ENCODE measurements at regions not wholly inside any gene's neighbourhood (a gene's known extent, or its start where the extent isn't known, plus 50 kb on each side); places are given as distances from the start of the nearest gene placed in this dataset.

DNA sequence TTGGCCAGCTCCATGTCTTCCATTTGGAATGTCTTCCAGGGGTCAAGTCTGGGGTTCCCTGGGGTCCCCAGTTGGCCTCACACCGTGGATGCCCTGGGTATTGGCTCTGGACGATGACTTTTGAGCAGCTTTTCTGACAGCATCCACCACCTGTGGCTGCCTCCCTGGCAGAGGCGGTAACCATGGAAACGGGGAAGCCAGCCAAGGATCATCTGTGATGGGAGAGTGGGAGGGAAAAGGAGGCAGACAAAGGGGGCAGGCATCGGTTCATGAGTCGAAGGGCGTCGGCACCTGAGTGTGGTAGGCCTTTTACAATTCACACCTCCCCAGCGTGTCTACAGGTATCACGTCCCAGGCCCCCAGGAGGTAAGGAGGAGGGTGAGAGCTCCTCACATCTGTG lies 152.2 kb downstream of the ASMT start:
- Histone ChIP-seq H4K20me1 (ENCODE audit: insufficient read depth) (no peaks in the 10 kb centered on the region), H3K4me1 (ENCODE audit: low read depth, poor library complexity, severe bottlenecking) (peaks cover 4% of the 10 kb centered on the region), H3K79me2 (ENCODE audit: insufficient read depth, low read depth) (no peaks in the 10 kb centered on the region), H3K36me3 (ENCODE audit: insufficient read depth) (no peaks in the 10 kb centered on the region), H3K4me2 (no peak overlapping the region), H3K27ac (no peak overlapping the region), H3K9ac (no peak overlapping the region), H2AFZ (ENCODE audit: low read depth) (no peak overlapping the region), H3K4me3 (IDR thresholded peaks at IDR 0.05; ENCODE audit: insufficient read depth, low read depth, low read length) (no peak overlapping the region), H3K27me3 (ENCODE audit: insufficient read depth, low read depth) (no peaks in the 10 kb centered on the region)
- TF ChIP-seq, protein P1, sequence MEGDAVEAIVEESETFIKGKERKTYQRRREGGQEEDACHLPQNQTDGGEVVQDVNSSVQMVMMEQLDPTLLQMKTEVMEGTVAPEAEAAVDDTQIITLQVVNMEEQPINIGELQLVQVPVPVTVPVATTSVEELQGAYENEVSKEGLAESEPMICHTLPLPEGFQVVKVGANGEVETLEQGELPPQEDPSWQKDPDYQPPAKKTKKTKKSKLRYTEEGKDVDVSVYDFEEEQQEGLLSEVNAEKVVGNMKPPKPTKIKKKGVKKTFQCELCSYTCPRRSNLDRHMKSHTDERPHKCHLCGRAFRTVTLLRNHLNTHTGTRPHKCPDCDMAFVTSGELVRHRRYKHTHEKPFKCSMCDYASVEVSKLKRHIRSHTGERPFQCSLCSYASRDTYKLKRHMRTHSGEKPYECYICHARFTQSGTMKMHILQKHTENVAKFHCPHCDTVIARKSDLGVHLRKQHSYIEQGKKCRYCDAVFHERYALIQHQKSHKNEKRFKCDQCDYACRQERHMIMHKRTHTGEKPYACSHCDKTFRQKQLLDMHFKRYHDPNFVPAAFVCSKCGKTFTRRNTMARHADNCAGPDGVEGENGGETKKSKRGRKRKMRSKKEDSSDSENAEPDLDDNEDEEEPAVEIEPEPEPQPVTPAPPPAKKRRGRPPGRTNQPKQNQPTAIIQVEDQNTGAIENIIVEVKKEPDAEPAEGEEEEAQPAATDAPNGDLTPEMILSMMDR (conservative IDR thresholded peaks at IDR 0.05; ENCODE audit: low read depth, low read length), result no peak

DNA sequence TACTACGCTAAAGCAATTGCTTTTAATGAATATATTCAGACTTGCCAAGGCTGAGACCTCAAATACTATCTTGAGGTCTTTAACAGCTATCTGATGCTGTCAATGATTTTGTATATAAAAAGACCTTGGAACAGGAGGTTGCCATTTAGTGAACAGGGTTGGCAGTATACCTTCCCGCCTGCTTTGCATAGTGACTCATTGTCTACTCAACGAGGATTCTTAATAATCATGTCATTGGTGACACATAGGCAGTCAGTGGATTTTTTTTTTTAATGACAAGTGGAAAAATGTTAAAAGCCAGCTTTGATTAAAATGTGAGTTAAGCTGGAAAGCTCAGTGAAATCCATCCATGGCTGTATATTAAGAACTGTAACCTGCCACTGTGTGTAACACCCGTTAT lies 164.0 kb downstream of the ASMT start:
- Histone ChIP-seq H3K27ac (no peak overlapping the region), H3K79me2 (ENCODE audit: insufficient read depth, low read depth) (no peaks in the 10 kb centered on the region), H3K4me1 (ENCODE audit: low read depth, poor library complexity, severe bottlenecking) (no peaks in the 10 kb centered on the region), H2AFZ (ENCODE audit: low read depth) (no peak overlapping the region), H3K9ac (no peak overlapping the region), H3K4me2 (no peak overlapping the region), H4K20me1 (ENCODE audit: insufficient read depth) (no peaks in the 10 kb centered on the region), H3K36me3 (ENCODE audit: insufficient read depth) (no peaks in the 10 kb centered on the region), H3K27me3 (ENCODE audit: insufficient read depth, low read depth) (no peaks in the 10 kb centered on the region), H3K4me3 (IDR thresholded peaks at IDR 0.05; ENCODE audit: insufficient read depth, low read depth, low read length) (no peak overlapping the region)
- TF ChIP-seq, protein P1 (conservative IDR thresholded peaks at IDR 0.05; ENCODE audit: low read depth, low read length), result no peak

DNA sequence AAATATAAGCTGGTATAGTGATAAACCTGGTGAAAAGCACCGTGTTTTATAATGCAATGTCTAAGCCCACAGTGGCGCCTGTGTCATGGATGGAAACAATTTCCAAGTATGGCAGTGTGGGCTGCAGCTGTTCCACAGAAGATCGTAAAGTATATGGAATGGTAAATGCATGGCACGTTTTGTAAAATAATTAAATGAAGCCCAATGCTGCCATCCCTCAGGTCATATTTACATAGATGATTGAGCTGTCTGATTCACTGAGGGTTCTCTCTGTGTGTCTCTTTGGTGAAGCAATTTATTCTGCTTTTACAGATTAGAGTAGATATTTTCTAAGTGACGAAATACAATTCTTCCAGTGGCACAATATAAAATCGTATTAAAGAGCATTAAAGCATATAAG lies 164.8 kb downstream of the ASMT start:
- TF ChIP-seq, protein P1 (conservative IDR thresholded peaks at IDR 0.05; ENCODE audit: low read depth, low read length), result no peak
- H3K27ac ChIP-seq, result no peak overlapping the region
- H3K79me2 ChIP-seq (ENCODE audit: insufficient read depth, low read depth), result no peaks in the 10 kb centered on the region
- no peaks in the 10 kb centered on the region for H4K20me1 ChIP-seq (ENCODE audit: insufficient read depth)
- no peak overlapping the region for H2AFZ ChIP-seq (ENCODE audit: low read depth)
- no peak overlapping the region for H3K4me2 ChIP-seq
- no peak overlapping the region for H3K4me3 ChIP-seq (IDR thresholded peaks at IDR 0.05; ENCODE audit: insufficient read depth, low read depth, low read length)
- no peaks in the 10 kb centered on the region for H3K4me1 ChIP-seq (ENCODE audit: low read depth, poor library complexity, severe bottlenecking)
- no peaks in the 10 kb centered on the region for H3K36me3 ChIP-seq (ENCODE audit: insufficient read depth)
- no peaks in the 10 kb centered on the region for H3K27me3 ChIP-seq (ENCODE audit: insufficient read depth, low read depth)
- no peak overlapping the region for H3K9ac ChIP-seq

DNA sequence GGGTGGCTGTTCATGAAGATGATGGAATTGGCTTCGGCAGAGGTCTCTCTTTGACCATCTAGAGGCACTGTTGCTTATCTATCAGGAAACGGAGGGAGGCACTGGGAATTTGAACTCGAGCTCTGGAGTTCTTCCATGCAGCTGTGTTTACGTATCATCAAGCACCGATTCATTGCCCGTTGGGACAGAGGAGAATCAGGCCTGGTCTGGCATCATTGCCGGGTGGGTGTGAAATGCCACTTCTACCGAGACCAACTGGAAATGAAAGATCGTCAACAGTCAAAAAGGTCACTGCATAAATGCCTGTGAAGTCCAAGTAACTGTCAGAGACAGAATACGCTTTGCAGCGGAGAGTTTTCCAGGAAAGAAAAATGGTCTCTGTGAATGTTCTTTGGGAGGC lies 166.9 kb downstream of the ASMT start:
- Histone ChIP-seq H3K36me3 (ENCODE audit: insufficient read depth) (no peaks in the 10 kb centered on the region), H3K9ac (no peak overlapping the region), H3K4me2 (no peak overlapping the region), H2AFZ (ENCODE audit: low read depth) (no peak overlapping the region), H3K4me3 (IDR thresholded peaks at IDR 0.05; ENCODE audit: insufficient read depth, low read depth, low read length) (no peak overlapping the region), H3K79me2 (ENCODE audit: insufficient read depth, low read depth) (no peaks in the 10 kb centered on the region), H4K20me1 (ENCODE audit: insufficient read depth) (no peaks in the 10 kb centered on the region), H3K27ac (no peak overlapping the region), H3K27me3 (ENCODE audit: insufficient read depth, low read depth) (no peaks in the 10 kb centered on the region), H3K4me1 (ENCODE audit: low read depth, poor library complexity, severe bottlenecking) (no peaks in the 10 kb centered on the region)
- TF ChIP-seq, protein P1 (conservative IDR thresholded peaks at IDR 0.05; ENCODE audit: low read depth, low read length), result no peak

DNA sequence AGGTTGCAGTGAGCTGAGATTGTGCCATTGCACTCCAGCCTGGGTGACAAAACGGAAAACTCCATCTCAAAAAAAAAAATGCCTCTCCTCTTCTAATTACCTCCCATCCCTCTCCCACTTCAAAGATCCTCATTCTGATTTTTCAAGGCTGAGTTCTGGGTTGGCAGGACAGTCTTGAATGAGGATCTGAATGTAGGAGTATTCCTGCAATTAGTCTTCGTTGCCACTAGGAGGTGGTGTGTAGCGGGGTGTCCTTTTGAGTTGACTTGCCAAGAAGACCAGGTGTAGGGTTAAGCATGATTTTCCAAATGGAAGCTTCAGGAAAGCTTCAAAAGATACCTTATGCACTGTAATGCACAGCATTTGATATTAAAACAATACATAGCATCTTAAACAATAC lies 169.9 kb downstream of the ASMT start:
- Histone ChIP-seq H3K4me1 (ENCODE audit: low read depth, poor library complexity, severe bottlenecking) (no peaks in the 10 kb centered on the region), H2AFZ (ENCODE audit: low read depth) (no peak overlapping the region), H4K20me1 (ENCODE audit: insufficient read depth) (no peaks in the 10 kb centered on the region), H3K36me3 (ENCODE audit: insufficient read depth) (no peaks in the 10 kb centered on the region), H3K27me3 (ENCODE audit: insufficient read depth, low read depth) (no peaks in the 10 kb centered on the region), H3K27ac (no peak overlapping the region), H3K79me2 (ENCODE audit: insufficient read depth, low read depth) (no peaks in the 10 kb centered on the region), H3K4me2 (no peak overlapping the region), H3K9ac (no peak overlapping the region), H3K4me3 (IDR thresholded peaks at IDR 0.05; ENCODE audit: insufficient read depth, low read depth, low read length) (no peak overlapping the region)
- TF ChIP-seq, protein P1 (conservative IDR thresholded peaks at IDR 0.05; ENCODE audit: low read depth, low read length), result peak; percentile 35; the same call in 1 of the 2 replicates
